Endothelial cell (in vitro differentiated cells): ENCODE measurements at regions not wholly inside any gene's neighbourhood (a gene's known extent, or its start where the extent isn't known, plus 50 kb on each side); places are given as distances from the start of the nearest gene placed in this dataset.

Source experiments
- DNase-seq: peaks from one replicate; pipeline ENCODE4 v3.0.0; 2021; ENCODE audit warnings: low spot score
- H3K27ac Mint-ChIP-seq: one replicate; pipeline ENCODE4 v1.8.0; 2021; ENCODE audit warnings: mixed read lengths, inconsistent platforms; ENCODE audit not compliant: unreplicated experiment
- H3K27me3 Mint-ChIP-seq: one replicate; pipeline ENCODE4 v1.8.0; 2021; ENCODE audit warnings: mild to moderate bottlenecking, moderate library complexity, mixed read lengths, inconsistent platforms; ENCODE audit not compliant: unreplicated experiment
- H3K36me3 Mint-ChIP-seq: one replicate; pipeline ENCODE4 v1.8.0; 2021; ENCODE audit warnings: mild to moderate bottlenecking, low read depth, mixed read lengths, inconsistent platforms; ENCODE audit not compliant: unreplicated experiment
- H3K4me1 Mint-ChIP-seq: one replicate; pipeline ENCODE4 v1.8.0; 2021; ENCODE audit warnings: mild to moderate bottlenecking, mixed read lengths, inconsistent platforms; ENCODE audit not compliant: unreplicated experiment
- H3K4me3 Mint-ChIP-seq: one replicate; pipeline ENCODE4 v1.8.0; 2021; ENCODE audit warnings: mild to moderate bottlenecking, mixed read lengths, inconsistent platforms; ENCODE audit not compliant: unreplicated experiment
- H3K9me3 Mint-ChIP-seq: one replicate; pipeline ENCODE4 v1.8.0; 2021; ENCODE audit warnings: mixed read lengths, inconsistent platforms; ENCODE audit not compliant: unreplicated experiment
- CTCF ChIP-seq: fragments of 200-600 bp; sonication (generic); IDR thresholded peaks from one replicate; pipeline ENCODE4 v1.5.0; 2021; ENCODE audit warnings: antibody characterized with exemption; ENCODE audit not compliant: unreplicated experiment

- no peak overlapping the region for H3K4me3 Mint-ChIP-seq
- no peaks in the 10 kb centered on the region for H3K9me3 Mint-ChIP-seq
- no peaks in the 10 kb centered on the region for H3K27me3 Mint-ChIP-seq
- no peak for TF ChIP-seq CTCF
- H3K27ac Mint-ChIP-seq: no peak overlapping the region
- DNase-seq: no peak
- no peaks in the 10 kb centered on the region for H3K4me1 Mint-ChIP-seq
- no peaks in the 10 kb centered on the region for H3K36me3 Mint-ChIP-seq
Observed at GRCh38 chr4:58090539-58090938, 980.4 kb upstream of the IGFBP7 start.

GRCh38 chr4:58081356-58081755, 971.2 kb upstream of the IGFBP7 start:
- no peaks in the 10 kb centered on the region for H3K36me3 Mint-ChIP-seq
- H3K4me3 Mint-ChIP-seq: no peak overlapping the region

GRCh38 chr4:58075724-58076123, 965.5 kb upstream of the IGFBP7 start:
- no peaks in the 10 kb centered on the region for H3K36me3 Mint-ChIP-seq
- H3K4me3 Mint-ChIP-seq: no peak overlapping the region
- H3K27me3 Mint-ChIP-seq: no peaks in the 10 kb centered on the region
- H3K27ac Mint-ChIP-seq: no peak overlapping the region
- H3K4me1 Mint-ChIP-seq: no peaks in the 10 kb centered on the region
- no peak for DNase-seq
- H3K9me3 Mint-ChIP-seq: no peaks in the 10 kb centered on the region
- TF ChIP-seq CTCF: no peak

More at GRCh38 chr4:58081356-58081755, 971.2 kb upstream of the IGFBP7 start:
- peaks cover 2% of the 10 kb centered on the region for H3K27me3 Mint-ChIP-seq
- DNase-seq: no peak
- no peak overlapping the region for H3K27ac Mint-ChIP-seq
- no peaks in the 10 kb centered on the region for H3K9me3 Mint-ChIP-seq
- H3K4me1 Mint-ChIP-seq: no peaks in the 10 kb centered on the region
- no peak for TF ChIP-seq CTCF

- no peak for DNase-seq
- no peak overlapping the region for H3K4me3 Mint-ChIP-seq
- TF ChIP-seq CTCF: no peak
- H3K4me1 Mint-ChIP-seq: no peaks in the 10 kb centered on the region
- H3K27me3 Mint-ChIP-seq: no peaks in the 10 kb centered on the region
- no peaks in the 10 kb centered on the region for H3K36me3 Mint-ChIP-seq
- no peak overlapping the region for H3K27ac Mint-ChIP-seq
- H3K9me3 Mint-ChIP-seq: no peaks in the 10 kb centered on the region
Observed at GRCh38 chr4:58074382-58074781, 964.2 kb upstream of the IGFBP7 start.

- Mint-ChIP-seq H3K4me3 (no peak overlapping the region), H3K27ac (no peak overlapping the region), H3K36me3 (no peaks in the 10 kb centered on the region), H3K4me1 (no peaks in the 10 kb centered on the region), H3K9me3 (no peaks in the 10 kb centered on the region), H3K27me3 (peaks cover 2% of the 10 kb centered on the region)
- TF ChIP-seq CTCF: no peak
- no peak for DNase-seq
Observed at GRCh38 chr4:58070726-58071125, 960.5 kb upstream of the IGFBP7 start.
